SK-N-SH (cell line): ENCODE measurements at regions not wholly inside any gene's neighbourhood (a gene's known extent, or its start where the extent isn't known, plus 50 kb on each side); places are given as distances from the start of the nearest gene placed in this dataset.

Experiments
- CTCF ChIA-PET: fragments of 300-600, 350-600 bp; formaldehyde crosslinking; extraction: SDS; loops from one replicate; lab custom pipeline; 2021; lab: Yijun Ruan, JAX
- POLR2A ChIA-PET: fragments of 350-600 bp; sonication (Branson Sonifier 250); formaldehyde crosslinking; extraction: SDS; loops from one replicate; lab custom pipeline; 2020; ENCODE audit warnings: antibody characterized with exemption, inconsistent platforms; lab: Yijun Ruan, JAX
- DNase-seq: peaks from one replicate; pipeline ENCODE4 v3.0.0; 2012
- H2AFZ ChIP-seq: fragments of 200-600 bp; sonication (generic); 2 replicates; pipeline ENCODE4 v1.8.1; 2016; ENCODE audit warnings: antibody characterized with exemption, mild to moderate bottlenecking, low read depth
- H3F3A ChIP-seq: fragments of 200-600 bp; sonication (generic); replicated peaks from 2 replicates; pipeline ENCODE3; 2016; ENCODE audit warnings: antibody characterized with exemption, mild to moderate bottlenecking; ENCODE audit not compliant: insufficient read depth
- H3K27ac ChIP-seq, 2 experiments: fragments of 200-500 bp in 1 of 2; fragments of 200-600 bp in 1 of 2; sonication (Bioruptor generic) in 1 of 2; sonication (generic), shearing (Covaris generic) in 1 of 2; 2 replicates each; pipeline versions ENCODE4 v1.5.1 to v1.6.1; 2014 to 2016; ENCODE audit warnings: low read depth in 2 of 2, inconsistent platforms in 1 of 2, low read length in 1 of 2, mild to moderate bottlenecking in 1 of 2, mixed read lengths in 1 of 2
- H3K27me3 ChIP-seq: fragments of 200-600 bp; sonication (generic), shearing (Covaris generic); 2 replicates; pipeline ENCODE4 v1.6.1; 2016; ENCODE audit warnings: mixed run types; ENCODE audit not compliant: insufficient read depth
- H3K36me3 ChIP-seq, 2 experiments: fragments of 200-500 bp in 1 of 2; fragments of 200-600 bp in 1 of 2; sonication (Bioruptor generic) in 1 of 2; sonication (generic) in 1 of 2; replicated peaks in 1 of 2; 2 replicates each; pipeline versions ENCODE3 to v1.5.1; 2014 to 2016; ENCODE audit warnings: low read length in 1 of 2, mild to moderate bottlenecking in 1 of 2; ENCODE audit not compliant: insufficient read depth in 2 of 2, control insufficient read depth in 1 of 2
- H3K4me1 ChIP-seq, 2 experiments: fragments of 200-500 bp in 1 of 2; fragments of 200-600 bp in 1 of 2; sonication (Bioruptor generic) in 1 of 2; sonication (generic), shearing (Covaris generic) in 1 of 2; 2 replicates each; pipeline versions ENCODE4 v1.5.1 to v1.6.1; 2014 to 2016; ENCODE audit warnings: low read depth in 1 of 2, low read length in 1 of 2, mixed run types in 1 of 2; ENCODE audit not compliant: insufficient read depth in 2 of 2, control insufficient read depth in 1 of 2
- H3K4me2 ChIP-seq: fragments of 200-600 bp; sonication (generic), shearing (Covaris generic); 2 replicates; pipeline ENCODE4 v1.6.1; 2017; ENCODE audit warnings: mixed run types
- H3K4me3 ChIP-seq, 2 experiments: fragments of 200-500 bp in 1 of 2; fragments of 200-600 bp in 1 of 2; sonication (Bioruptor generic) in 1 of 2; sonication (generic), shearing (Covaris generic) in 1 of 2; 2 replicates each; pipeline versions ENCODE4 v1.5.1 to v1.8.1; 2014 to 2016; ENCODE audit warnings: low read depth in 2 of 2, inconsistent platforms in 1 of 2, low read length in 1 of 2, mild to moderate bottlenecking in 1 of 2, mixed read lengths in 1 of 2, moderate library complexity in 1 of 2
- H3K79me2 ChIP-seq: fragments of 200-600 bp; sonication (generic); 2 replicates; pipeline ENCODE4 v1.8.1; 2017; ENCODE audit warnings: mild to moderate bottlenecking; ENCODE audit not compliant: insufficient read depth
- H3K9ac ChIP-seq: fragments of 200-600 bp; sonication (generic); 2 replicates; pipeline ENCODE4 v1.6.1; 2017; ENCODE audit warnings: mixed run types
- H3K9me2 ChIP-seq: fragments of 200-600 bp; sonication (generic); 2 replicates; pipeline ENCODE4 v1.6.1; 2017; ENCODE audit warnings: mixed run types
- H3K9me3 ChIP-seq: fragments of 200-600 bp; sonication (generic); 2 replicates; pipeline ENCODE4 v1.6.1; 2017; ENCODE audit warnings: mixed run types, mild to moderate bottlenecking, moderate library complexity
- H4K20me1 ChIP-seq: fragments of 200-600 bp; sonication (generic); 2 replicates; pipeline ENCODE4 v1.6.1; 2017; ENCODE audit warnings: mild to moderate bottlenecking, mixed run types; ENCODE audit not compliant: insufficient read depth
- MAX ChIP-seq: IDR thresholded peaks from 2 replicates; pipeline ENCODE4 v1.4.0; 2012; ENCODE audit warnings: low read depth
- NRF1 ChIP-seq: IDR thresholded peaks from 2 replicates; pipeline ENCODE4 v1.6.1; 2012; ENCODE audit warnings: low read depth, mild to moderate bottlenecking, low read length
- RAD21 ChIP-seq: IDR thresholded peaks from 2 replicates; pipeline ENCODE4 v1.6.1; 2012; ENCODE audit warnings: mild to moderate bottlenecking, low read length
- SMC3 ChIP-seq: IDR thresholded peaks from 2 replicates; pipeline ENCODE4 v1.6.1; 2012; ENCODE audit warnings: low read depth, low read length, improper control_type of control experiment
- TAF1 ChIP-seq: IDR thresholded peaks from 2 replicates; pipeline ENCODE4 v1.6.1; 2012; ENCODE audit warnings: low read depth, mild to moderate bottlenecking, low read length, moderate library complexity, borderline replicate concordance
- TEAD4 ChIP-seq: IDR thresholded peaks from 2 replicates; pipeline ENCODE4 v1.4.0; 2012; ENCODE audit warnings: mild to moderate bottlenecking, borderline replicate concordance; ENCODE audit not compliant: insufficient read depth
- WGBS: methylation state at CpG from one replicate; pipeline ENCODE4 v1.1.6; 2017; ENCODE audit warnings: low lambda C conversion rate; 5-methylcytosine and 5-hydroxymethylcytosine counted together
- TF ChIP-seq, protein P1 (sequence below): fragments of 150-350 bp; IDR thresholded peaks from 2 replicates; pipeline ENCODE4 v1.6.1; 2017; ENCODE audit warnings: antibody characterized with exemption, low read length, low read depth, borderline replicate concordance
- TF ChIP-seq, protein P2 (sequence below): IDR thresholded peaks from 2 replicates; pipeline ENCODE4 v1.6.1; 2012; ENCODE audit warnings: mild to moderate bottlenecking, low read depth, low read length, moderate library complexity

DNA sequence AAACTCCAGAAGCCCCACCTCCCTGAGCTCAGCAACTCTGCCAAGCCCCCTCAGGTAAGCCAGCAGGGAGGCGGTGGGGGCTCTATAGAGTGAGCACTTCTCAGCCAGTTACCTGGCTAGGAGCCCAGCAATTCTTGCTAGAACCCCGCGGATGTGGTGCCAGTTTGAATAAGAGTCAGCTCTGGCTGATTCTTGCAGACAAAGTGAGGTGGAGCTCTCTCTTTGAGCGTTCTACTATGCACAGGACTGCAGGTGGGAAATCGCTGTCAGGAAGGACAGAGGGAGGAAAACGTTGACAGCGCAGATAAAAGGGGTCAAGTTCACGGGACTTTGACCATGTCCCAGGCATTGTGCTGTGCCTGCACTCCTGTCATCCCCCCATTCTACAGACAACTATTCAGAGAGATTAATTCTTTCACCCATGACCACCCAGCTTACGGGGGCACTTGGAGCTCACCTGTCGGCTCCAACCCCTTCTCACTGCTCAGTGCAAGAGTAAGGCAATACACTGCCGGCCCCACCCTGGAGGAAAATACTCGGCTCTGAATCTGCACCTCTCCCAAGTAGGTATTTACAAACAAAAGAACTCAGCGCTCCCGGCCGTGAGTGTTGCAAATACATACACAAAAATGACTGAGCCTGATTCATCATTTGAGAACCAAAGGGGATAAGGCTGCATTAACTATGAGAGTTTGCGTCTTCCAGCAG, 92.9 kb downstream of the ANKRD60 start:
- Histone ChIP-seq H3K79me2 (no peaks in the 10 kb centered on the region), H3K4me2 (no peak overlapping the region), H3K9me2 (no peaks in the 10 kb centered on the region), H3K36me3 (no peaks in the 10 kb centered on the region), H3F3A (no peaks in the 10 kb centered on the region), H3K4me3 (no peak overlapping the region), H3K4me1 (peaks cover 15 to 16% of the 10 kb centered on the region in 2 experiments), H3K27me3 (peaks cover 12% of the 10 kb centered on the region; the same call in 1 of the 2 replicates), H3K27ac (no peak overlapping the region), H3K9ac (no peak overlapping the region), H2AFZ (no peak overlapping the region), H4K20me1 (no peaks in the 10 kb centered on the region), H3K9me3 (no peaks in the 10 kb centered on the region)
- ChIA-PET CTCF (interaction anchor here (1.0 to 1.5 kb wide), 2 partner anchors 22 to 33 kb away, joined by 3 read pairs; no protein-coding TSS in a partner anchor), POLR2A (no interaction called here)
- WGBS: 69% methylated on average over 16 of the region's 16 CpGs
- DNase-seq: no peak
- no peak for TF ChIP-seq TAF1
- TF ChIP-seq, protein P1, sequence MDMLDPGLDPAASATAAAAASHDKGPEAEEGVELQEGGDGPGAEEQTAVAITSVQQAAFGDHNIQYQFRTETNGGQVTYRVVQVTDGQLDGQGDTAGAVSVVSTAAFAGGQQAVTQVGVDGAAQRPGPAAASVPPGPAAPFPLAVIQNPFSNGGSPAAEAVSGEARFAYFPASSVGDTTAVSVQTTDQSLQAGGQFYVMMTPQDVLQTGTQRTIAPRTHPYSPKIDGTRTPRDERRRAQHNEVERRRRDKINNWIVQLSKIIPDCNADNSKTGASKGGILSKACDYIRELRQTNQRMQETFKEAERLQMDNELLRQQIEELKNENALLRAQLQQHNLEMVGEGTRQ: no peak

DNA sequence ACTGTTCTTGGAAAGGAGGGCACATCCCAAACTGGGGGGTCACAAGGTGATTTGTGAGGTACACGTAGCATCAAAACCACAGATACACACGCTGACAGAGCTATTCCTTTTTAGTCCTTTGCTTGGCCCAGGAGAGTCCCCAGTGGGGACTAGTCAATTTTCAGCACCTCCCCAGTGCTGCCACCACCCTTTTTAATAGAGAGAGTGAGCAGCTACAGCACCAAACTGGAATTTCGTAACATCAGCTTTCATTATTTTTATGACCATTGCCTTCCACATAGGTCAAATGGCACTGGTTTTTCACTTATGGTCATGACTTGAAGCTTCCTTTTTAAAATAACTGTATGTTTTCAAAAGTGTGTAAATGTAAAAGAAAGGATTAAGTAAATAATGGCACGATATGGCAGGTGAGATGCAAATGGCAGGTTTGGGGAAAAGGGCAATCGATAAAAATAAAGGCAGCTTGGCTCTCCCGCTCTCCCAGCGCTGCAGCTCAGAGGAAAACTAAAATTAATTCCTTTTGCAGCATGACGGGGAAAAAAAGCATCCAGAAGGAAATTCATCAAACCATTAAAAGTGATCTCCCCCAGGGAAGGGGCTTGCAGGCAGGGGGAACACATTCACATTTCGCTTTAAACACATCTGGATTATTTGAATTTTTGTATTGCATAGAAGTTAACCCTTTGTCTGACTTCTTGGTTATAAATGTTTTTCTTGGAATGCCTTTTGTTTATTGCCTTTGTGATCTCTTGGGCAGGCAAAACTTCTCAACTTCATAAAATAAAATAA, 95.2 kb downstream of the ANKRD60 start:
- Histone ChIP-seq H3K79me2 (no peaks in the 10 kb centered on the region), H3K27me3 (peaks cover 4% of the 10 kb centered on the region; the same call in 1 of the 2 replicates), H3K4me1 (peaks cover 16 to 18% of the 10 kb centered on the region in 2 experiments), H3K9ac (no peak overlapping the region), H3K4me2 (no peak overlapping the region; the same call in 1 of the 2 replicates), H3K9me3 (no peaks in the 10 kb centered on the region), H4K20me1 (no peaks in the 10 kb centered on the region), H3F3A (no peaks in the 10 kb centered on the region), H3K4me3 (no peak overlapping the region), H3K36me3 (no peaks in the 10 kb centered on the region), H2AFZ (no peak overlapping the region), H3K9me2 (no peaks in the 10 kb centered on the region), H3K27ac (no peak overlapping the region)
- CTCF ChIA-PET: interaction anchor here (0.5 to 1.2 kb wide), 2 partner anchors 265 to 480 kb away, joined by 3 read pairs; no protein-coding TSS in a partner anchor
- no peak for DNase-seq
- 86% methylated on average over 9 of the region's 9 CpGs for WGBS
- TF ChIP-seq, protein P1: no peak
- TF ChIP-seq RAD21 (no peak), NRF1 (no peak), SMC3 (no peak), MAX (no peak), TEAD4 (no peak)
- TF ChIP-seq, protein P2, sequence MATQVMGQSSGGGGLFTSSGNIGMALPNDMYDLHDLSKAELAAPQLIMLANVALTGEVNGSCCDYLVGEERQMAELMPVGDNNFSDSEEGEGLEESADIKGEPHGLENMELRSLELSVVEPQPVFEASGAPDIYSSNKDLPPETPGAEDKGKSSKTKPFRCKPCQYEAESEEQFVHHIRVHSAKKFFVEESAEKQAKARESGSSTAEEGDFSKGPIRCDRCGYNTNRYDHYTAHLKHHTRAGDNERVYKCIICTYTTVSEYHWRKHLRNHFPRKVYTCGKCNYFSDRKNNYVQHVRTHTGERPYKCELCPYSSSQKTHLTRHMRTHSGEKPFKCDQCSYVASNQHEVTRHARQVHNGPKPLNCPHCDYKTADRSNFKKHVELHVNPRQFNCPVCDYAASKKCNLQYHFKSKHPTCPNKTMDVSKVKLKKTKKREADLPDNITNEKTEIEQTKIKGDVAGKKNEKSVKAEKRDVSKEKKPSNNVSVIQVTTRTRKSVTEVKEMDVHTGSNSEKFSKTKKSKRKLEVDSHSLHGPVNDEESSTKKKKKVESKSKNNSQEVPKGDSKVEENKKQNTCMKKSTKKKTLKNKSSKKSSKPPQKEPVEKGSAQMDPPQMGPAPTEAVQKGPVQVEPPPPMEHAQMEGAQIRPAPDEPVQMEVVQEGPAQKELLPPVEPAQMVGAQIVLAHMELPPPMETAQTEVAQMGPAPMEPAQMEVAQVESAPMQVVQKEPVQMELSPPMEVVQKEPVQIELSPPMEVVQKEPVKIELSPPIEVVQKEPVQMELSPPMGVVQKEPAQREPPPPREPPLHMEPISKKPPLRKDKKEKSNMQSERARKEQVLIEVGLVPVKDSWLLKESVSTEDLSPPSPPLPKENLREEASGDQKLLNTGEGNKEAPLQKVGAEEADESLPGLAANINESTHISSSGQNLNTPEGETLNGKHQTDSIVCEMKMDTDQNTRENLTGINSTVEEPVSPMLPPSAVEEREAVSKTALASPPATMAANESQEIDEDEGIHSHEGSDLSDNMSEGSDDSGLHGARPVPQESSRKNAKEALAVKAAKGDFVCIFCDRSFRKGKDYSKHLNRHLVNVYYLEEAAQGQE: no peak
- POLR2A ChIA-PET: no interaction called here
